AG10803 (cell line): ENCODE measurements at regions not wholly inside any gene's neighbourhood (a gene's known extent, or its start where the extent isn't known, plus 50 kb on each side); places are given as distances from the start of the nearest gene placed in this dataset.
"Not testable (repeated sequence)": the region's sequence is repeated elsewhere in the genome, so short reads cannot be mapped to it uniquely, and the experiment has no call there.

Experiments
- DNase-seq: peaks from one replicate; pipeline ENCODE4 v3.0.0; 2010; ENCODE audit warnings: low read depth
- H3K4me3 ChIP-seq: 2 replicates; pipeline ENCODE4 v1.5.1; 2011; ENCODE audit warnings: mild to moderate bottlenecking, low read length, control low read depth
- TF ChIP-seq, protein P1 (sequence below): conservative IDR thresholded peaks from 2 replicates; pipeline ENCODE4 v1.5.1; 2011; ENCODE audit warnings: mild to moderate bottlenecking, low read length, control low read depth, inconsistent platforms

DNA sequence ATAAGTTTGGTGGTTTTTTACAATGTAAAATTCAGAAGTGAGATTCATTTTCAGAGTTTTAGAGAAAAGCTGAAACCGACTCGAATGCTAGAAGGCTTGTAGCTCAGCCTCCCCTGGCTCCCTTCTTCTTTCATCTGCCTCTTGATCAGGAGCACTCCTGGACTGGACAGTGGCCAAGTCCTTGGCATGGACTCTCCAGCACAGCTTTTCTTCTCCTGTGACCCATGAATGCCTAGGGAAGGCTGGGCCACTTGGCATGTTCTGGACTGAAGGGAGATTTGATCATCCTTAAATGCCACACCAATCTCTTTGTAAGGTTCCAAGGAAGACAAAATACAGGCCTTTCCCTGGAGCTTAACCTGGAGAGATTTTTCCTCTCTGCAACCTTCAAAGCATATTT lies 384.0 kb upstream of the SASH1 start:
- TF ChIP-seq, protein P1, sequence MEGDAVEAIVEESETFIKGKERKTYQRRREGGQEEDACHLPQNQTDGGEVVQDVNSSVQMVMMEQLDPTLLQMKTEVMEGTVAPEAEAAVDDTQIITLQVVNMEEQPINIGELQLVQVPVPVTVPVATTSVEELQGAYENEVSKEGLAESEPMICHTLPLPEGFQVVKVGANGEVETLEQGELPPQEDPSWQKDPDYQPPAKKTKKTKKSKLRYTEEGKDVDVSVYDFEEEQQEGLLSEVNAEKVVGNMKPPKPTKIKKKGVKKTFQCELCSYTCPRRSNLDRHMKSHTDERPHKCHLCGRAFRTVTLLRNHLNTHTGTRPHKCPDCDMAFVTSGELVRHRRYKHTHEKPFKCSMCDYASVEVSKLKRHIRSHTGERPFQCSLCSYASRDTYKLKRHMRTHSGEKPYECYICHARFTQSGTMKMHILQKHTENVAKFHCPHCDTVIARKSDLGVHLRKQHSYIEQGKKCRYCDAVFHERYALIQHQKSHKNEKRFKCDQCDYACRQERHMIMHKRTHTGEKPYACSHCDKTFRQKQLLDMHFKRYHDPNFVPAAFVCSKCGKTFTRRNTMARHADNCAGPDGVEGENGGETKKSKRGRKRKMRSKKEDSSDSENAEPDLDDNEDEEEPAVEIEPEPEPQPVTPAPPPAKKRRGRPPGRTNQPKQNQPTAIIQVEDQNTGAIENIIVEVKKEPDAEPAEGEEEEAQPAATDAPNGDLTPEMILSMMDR, result no peak
- no peak overlapping the region for H3K4me3 ChIP-seq
- no peak for DNase-seq

DNA sequence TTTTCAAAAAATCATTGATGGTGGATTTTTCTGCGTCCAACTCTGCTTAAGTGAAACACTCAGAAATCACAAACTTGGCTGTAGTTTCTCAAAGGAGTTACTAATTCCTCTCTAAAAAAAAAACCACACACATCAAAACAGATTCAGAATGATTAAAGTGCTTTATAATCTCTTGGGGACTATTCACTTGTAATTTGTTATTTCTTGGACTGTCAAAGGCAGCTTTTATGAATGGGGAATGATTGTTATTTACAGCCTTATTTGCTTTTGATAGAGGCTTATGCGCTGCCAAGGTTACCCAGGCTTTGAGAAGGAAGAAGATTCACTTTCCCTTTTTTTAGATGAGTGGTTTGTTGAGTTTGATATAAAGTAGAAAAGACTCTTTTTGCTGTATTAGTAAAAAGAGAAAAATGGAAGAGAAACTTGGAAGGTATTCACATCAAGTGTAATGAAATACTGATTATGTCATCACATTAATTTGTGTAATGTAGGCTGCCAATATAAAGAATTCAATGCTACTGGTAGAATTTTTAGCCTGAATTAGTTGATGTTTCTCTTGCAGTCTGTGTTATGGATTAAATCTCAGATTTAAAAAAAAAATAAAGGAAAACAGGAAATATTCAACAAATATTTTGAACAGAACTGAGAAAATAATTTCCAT lies 381.0 kb upstream of the SASH1 start:
- H3K4me3 ChIP-seq, result no peak overlapping the region
- TF ChIP-seq, protein P1, result no peak
- no peak for DNase-seq

DNA sequence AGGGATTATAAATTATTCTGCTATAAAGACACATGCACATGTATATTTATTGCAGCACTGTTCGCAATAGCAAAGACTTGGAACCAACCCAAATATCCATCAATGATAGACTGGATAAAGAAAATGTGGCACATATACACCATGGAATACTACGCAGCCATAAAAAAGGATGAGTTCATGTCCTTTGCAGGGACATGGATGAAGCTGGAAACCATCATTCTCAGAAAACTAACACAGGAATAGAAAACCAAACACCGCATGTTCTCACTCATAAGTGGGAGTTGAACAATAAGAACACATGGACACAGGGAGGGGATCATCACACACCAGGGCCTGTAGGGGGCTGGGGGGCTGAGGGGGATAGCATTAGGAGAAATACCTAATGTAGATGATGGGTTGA lies 377.2 kb upstream of the SASH1 start:
- not testable (repeated sequence) for DNase-seq, H3K4me3 ChIP-seq

DNA sequence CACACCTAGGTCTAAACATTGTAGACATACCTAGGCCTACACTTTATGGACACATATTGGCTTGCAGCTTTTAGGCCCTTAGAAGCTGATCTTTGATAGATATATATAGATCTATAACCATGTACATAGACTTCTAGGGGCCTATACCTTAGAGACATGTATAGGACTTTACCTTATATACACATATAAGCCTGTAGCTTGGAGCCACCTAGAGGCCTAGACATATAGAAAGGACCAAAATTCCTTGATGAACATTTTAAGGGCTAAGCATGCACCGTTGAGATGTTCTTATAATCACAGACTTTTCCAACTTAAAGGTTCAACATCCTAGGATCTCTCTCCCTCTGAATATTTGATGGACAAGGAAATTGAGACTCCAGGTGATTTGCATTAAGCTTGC lies 371.7 kb upstream of the SASH1 start:
- no peak overlapping the region for H3K4me3 ChIP-seq
- TF ChIP-seq, protein P1, result 0 out of 2 replicates have a peak, but pooled peaks have one; percentile 4
- DNase-seq, result no peak

DNA sequence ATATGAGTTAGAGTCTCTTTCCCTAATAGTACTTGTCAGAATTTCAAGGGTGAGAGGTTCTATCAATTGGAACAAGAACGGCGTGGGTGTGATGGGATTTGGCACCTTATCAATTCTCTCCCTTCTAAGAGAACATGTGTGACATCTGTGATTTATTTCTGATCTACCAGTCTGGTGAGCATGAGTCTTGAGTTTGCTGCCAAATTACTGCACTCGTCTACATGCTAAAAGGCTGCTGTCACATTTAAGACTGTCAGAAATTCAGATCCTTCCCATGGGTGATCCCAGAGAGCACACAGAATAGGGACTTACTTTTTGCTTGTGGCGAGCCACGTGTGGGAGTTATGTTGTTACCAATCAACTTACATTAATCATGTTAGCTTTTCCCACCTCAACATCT lies 370.2 kb upstream of the SASH1 start:
- DNase-seq, result no peak
- TF ChIP-seq, protein P1, result no peak
- no peak overlapping the region for H3K4me3 ChIP-seq

DNA sequence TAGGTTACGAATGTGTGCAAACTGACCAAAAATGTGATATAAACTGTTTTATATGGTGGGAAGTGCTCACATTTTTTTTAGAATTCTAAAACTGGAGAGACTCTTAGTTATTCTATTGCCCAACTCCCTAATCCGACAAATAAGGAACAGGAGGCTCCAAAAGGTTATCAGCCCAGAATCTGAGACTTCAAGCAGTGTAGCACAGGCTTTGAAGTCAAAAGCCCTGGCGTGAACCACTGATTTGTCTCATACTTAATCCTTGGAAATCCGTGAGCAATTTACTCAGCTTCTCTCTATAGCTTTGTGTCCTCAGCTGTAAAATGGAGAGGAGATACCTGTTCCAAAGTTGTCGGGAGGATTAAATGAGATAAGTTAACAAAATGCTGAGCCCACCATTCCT lies 368.8 kb upstream of the SASH1 start:
- DNase-seq, result no peak
- H3K4me3 ChIP-seq, result no peak overlapping the region
- TF ChIP-seq, protein P1, result no peak

DNA sequence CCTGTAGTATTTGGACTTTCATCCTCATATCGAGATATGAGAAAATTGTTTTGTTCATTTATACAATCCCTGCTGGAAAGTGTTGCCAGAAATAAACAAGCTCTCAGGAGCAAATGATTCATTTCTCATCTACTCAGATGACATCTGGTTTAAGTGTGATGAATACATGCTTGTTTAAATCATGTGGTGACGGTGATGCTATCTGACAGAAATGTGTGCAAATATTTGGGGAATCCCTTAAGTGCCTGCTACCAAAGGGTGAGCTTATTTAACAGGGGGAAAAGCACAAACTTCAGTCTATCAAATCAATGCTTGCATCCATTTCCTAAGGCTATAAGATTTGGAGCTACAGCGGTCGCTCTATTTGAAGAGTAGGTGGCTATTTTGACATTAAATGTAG lies 368.3 kb upstream of the SASH1 start:
- H3K4me3 ChIP-seq, result no peak overlapping the region
- DNase-seq, result peak; percentile 25
- TF ChIP-seq, protein P1, result no peak

DNA sequence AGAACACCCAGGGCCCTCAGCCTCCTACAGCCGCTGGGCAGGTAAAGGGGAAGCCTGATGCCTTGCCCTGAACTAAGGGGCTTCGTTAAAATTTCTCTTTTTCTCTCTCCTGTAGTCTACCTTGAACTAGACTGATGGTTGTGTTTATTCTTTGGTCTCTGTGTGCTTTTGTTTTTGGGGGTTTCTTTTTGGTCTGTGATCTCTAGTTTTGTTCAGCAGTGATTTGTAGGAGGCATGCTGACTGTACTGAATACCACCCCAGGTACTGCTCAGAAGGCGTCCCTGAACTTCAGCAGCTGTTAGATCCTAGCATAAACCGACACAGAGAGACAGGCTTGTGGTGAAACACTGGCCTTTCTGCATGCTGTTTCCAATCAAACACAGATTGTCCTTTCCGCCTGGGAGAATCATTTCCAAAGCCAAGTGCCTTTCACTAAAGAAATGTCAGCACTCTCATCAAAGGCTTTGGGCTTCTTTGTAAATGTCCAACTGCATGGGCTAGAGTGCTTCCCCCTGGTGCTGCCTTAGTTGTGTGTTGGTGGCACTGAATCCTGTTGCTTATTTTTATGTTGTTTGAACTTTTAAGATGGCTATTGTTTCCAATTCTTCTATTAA lies 364.7 kb upstream of the SASH1 start:
- TF ChIP-seq, protein P1, result no peak
- DNase-seq, result no peak
- H3K4me3 ChIP-seq, result no peak overlapping the region
